GM12865 (cell line): ENCODE measurements at regions not wholly inside any gene's neighbourhood (a gene's known extent, or its start where the extent isn't known, plus 50 kb on each side); places are given as distances from the start of the nearest gene placed in this dataset.

ENCODE experiments used
- DNase-seq: peaks from one replicate; pipeline ENCODE4 v3.0.0; 2010; ENCODE audit warnings: low read depth
- H3K4me3 ChIP-seq: 2 replicates; pipeline ENCODE4 v1.5.1; 2011; ENCODE audit warnings: mild to moderate bottlenecking, low read depth, low read length, control low read depth
- TF ChIP-seq, protein P1 (sequence below): IDR thresholded peaks from 2 replicates; pipeline ENCODE4 v1.5.1; 2011; ENCODE audit warnings: low read length, control low read depth, low read depth, inconsistent platforms; ENCODE audit not compliant: insufficient read depth; ENCODE audit errors: missing control alignments

DNA sequence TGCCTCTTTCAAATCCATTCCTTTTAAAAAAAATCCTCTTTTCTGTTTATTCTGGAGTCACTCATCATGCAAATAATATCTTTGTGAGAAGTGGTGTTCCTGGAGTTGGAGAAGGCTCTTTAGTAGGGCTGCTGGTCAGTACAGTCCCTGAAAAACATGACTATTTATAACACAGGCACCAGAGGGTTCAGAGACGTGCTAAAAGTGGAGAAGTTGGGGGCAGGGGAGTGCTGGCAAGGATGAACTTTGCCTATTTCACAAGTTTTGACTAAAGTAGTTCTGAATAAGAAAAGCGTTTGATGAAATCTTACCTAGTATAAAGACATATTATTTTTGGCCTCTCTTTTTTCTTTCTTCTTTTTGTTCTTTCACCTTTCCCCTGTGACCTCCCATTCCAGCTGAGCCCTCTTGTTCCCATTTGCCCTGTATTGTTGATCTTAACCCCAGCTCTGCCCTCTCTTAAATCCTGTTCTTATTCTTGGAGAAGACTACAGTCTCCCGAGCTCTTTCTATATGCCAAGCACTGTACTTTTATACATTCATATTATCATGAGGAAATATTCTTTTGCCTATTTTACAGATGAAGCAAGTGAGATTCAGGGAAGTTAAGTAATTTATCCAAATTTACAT lies 129.1 kb downstream of the TM9SF2 start:
- DNase-seq = no peak
- TF ChIP-seq, protein P1, sequence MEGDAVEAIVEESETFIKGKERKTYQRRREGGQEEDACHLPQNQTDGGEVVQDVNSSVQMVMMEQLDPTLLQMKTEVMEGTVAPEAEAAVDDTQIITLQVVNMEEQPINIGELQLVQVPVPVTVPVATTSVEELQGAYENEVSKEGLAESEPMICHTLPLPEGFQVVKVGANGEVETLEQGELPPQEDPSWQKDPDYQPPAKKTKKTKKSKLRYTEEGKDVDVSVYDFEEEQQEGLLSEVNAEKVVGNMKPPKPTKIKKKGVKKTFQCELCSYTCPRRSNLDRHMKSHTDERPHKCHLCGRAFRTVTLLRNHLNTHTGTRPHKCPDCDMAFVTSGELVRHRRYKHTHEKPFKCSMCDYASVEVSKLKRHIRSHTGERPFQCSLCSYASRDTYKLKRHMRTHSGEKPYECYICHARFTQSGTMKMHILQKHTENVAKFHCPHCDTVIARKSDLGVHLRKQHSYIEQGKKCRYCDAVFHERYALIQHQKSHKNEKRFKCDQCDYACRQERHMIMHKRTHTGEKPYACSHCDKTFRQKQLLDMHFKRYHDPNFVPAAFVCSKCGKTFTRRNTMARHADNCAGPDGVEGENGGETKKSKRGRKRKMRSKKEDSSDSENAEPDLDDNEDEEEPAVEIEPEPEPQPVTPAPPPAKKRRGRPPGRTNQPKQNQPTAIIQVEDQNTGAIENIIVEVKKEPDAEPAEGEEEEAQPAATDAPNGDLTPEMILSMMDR = no peak
- no peak overlapping the region for H3K4me3 ChIP-seq

GRCh38 chr13:99629641-99630040 lies 128.4 kb downstream of the TM9SF2 start:
- TF ChIP-seq, protein P1 = no peak
- H3K4me3 ChIP-seq = no peak overlapping the region
- no peak for DNase-seq

DNA sequence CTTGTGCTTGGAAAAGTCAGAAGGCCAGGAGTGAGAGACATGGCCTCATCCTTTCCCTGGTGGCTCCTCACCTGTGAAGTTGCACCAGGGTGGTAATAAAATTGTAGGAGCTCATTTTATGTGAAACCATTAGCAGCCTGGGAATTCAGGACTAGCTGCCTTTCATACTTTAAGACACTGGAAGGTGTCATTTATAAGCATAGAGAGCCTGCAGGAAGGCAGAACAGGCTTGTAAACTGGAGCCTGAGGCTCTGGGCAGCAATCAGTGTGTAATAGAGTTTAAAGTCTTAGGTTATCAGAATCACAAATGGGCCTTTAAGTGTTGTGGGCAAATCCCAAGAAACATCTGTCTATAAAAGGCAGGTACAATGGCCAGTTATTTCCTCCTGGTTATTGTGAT lies 127.2 kb downstream of the TM9SF2 start:
- no peak for DNase-seq
- TF ChIP-seq, protein P1 = no peak

GRCh38 chr13:99626461-99627082 lies 125.3 kb downstream of the TM9SF2 start:
- DNase-seq = no peak
- H3K4me3 ChIP-seq = no peak overlapping the region
- TF ChIP-seq, protein P1 = no peak

More for the DNA sequence above, 127.2 kb downstream of the TM9SF2 start:
- no peak overlapping the region for H3K4me3 ChIP-seq

DNA sequence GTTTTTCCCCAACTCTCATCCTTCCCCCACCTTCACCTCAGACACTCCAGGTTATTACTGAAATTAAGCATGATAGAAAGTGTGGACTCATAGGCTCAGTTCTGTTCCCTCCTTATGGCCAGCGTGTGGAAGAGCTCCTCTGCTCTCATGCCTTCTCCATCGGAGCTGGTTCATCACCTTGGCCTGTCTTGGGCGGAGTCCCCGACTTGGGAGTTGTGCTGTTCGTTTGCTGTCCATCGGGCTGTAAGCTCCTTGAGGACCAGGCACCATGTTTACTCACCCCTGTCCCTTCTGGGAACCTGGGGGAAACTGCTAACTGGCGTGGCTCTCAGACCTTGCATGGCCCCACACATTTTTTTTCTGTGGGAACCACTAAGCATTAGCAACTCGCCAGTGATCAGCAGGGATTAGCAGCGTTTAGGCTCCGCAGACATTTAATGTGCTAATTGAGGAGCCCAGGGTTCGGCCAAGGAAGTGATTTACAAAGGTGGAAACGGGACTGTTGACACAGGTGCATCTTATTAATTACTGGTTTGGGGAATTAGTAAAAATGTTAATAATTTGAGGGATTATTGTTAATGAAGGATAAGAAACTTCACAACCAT lies 123.8 kb downstream of the TM9SF2 start:
- no peak overlapping the region for H3K4me3 ChIP-seq
- TF ChIP-seq, protein P1 = no peak
- no peak for DNase-seq

GRCh38 chr13:99620806-99621205 lies 119.5 kb downstream of the TM9SF2 start:
- TF ChIP-seq, protein P1 = no peak
- no peak for DNase-seq
- no peak overlapping the region for H3K4me3 ChIP-seq
